Mucosa of gallbladder (tissue), 1 donor: ENCODE measurements at regions not wholly inside any gene's neighbourhood (a gene's known extent, or its start where the extent isn't known, plus 50 kb on each side); places are given as distances from the start of the nearest gene placed in this dataset.
"Not testable (repeated sequence)": the region's sequence is repeated elsewhere in the genome, so short reads cannot be mapped to it uniquely, and the experiment has no call there.

Experiments used
- DNase-seq: peaks from one replicate; pipeline ENCODE4 v3.0.0-alpha.2; 2020; ENCODE audit warnings: low spot score
- donor health status: DM: no; HTN: no; CAD: no.

DNA sequence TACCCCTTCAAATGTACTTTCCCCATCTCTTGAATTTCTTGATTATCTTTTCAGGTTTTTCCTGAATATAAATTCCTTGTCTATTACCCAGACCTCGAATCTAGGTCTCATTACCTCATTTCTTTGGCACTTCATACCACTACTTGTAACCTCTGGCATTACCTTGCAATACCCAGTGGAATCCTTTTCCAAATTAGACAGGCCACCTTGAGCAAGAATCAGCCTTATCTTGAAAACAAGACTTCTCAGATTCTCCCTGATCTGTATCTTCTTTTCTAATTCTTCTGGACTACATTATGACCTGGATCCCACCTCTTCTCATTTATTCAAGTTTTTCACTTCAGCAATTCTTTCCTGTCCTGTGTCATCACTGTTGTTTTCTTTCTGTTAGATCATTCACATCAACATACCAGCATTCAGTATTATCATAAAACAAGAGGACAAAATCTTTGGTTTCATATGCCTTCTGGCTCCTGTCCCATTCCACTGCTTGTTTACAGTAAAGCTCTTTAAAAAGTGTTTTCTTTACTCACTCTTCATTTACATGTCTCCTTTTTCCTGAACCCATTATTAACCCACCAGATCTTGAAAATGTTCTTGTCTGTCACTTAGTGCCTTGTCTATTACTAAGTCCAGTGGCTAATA lies 275.6 kb upstream of the HS3ST1 start:
- DNase-seq, result no peak

DNA sequence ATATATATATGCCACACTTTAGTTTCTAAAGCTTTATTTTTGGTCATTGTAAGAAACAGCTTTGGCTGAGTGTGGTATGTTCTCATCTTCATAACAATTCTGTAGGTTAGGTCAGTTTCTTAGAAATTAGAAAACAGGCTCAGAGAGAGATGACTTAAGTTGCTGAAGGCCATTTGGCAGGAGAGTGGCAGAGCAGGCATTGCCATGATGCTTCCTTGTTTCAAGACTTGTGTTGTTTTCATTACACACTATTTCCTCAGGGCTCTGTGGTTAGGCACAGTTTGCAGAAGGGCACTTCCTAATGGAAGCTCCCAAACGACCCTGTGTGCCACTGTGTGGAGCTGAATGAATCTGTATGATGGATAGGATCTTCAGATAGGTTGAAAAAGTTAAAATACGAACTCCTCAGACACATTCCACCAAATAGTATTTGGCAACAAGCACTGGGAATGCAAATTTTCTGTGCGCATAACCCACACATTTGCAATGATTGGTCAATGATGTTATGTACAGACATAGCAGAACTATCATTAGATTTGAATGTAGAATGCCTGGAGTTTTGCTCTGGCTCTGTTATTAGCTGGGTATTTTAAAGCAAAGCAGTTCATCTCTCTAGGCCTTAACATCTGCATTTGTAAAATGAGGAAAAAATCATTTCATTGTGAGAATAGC lies 274.3 kb upstream of the HS3ST1 start:
- DNase-seq, result no peak

DNA sequence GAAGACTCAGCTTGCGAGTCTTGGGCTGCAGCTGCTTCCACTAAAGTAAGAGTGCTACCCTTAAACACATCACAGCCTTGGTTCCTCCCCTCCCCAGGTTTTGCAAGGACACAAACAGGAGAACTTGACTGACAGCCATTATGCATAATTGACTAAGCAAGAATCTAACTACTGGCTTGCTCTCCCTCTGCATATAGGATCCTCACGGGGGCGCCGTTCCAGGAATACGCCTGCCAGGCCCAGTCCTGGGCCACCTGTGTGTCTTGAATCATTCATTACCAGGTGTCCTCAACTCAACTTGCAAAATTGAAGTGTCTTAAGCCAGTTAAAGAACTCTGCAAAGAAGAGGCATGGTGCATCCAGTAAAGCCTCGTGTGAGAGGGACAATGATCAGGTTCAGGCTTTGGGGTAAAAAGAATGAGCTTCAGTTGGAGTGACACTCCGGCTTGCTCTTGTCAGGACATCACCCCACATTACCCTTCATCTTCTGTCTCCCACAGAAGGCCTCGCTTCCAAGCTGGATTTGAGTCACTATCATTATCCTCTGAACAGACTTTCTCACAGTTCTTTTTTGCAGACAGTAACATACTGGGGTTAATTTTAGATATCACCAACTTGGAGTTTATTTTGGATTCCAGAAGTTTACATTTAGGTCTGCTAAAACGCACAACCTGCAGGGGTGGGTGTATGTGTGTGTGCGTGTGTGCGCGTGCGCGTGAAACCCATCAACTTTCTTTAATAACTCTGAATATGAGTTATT lies 273.5 kb upstream of the HS3ST1 start:
- no peak for DNase-seq

DNA sequence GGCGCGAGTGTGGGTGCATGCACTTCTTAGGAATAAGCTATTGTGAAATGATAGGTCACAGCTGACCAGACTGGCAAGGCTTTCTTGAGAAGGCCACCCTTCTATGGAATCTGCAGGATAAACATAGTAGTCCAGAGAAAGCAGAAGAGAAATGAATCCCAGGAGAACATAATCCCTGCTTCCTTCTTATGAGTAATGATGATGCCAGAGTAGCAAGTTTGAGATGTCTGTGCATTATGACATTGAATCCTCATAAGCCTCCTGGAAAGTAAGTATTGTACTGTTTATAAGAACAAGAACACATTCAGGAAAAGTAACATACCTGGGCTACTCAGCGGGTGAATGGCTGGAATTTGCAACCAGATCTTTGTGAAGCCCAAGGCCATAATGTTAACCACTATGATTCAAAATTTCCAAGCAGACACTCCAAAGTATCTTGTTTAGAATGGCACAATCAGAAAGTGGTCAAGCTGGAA lies 272.1 kb upstream of the HS3ST1 start:
- no peak for DNase-seq

DNA sequence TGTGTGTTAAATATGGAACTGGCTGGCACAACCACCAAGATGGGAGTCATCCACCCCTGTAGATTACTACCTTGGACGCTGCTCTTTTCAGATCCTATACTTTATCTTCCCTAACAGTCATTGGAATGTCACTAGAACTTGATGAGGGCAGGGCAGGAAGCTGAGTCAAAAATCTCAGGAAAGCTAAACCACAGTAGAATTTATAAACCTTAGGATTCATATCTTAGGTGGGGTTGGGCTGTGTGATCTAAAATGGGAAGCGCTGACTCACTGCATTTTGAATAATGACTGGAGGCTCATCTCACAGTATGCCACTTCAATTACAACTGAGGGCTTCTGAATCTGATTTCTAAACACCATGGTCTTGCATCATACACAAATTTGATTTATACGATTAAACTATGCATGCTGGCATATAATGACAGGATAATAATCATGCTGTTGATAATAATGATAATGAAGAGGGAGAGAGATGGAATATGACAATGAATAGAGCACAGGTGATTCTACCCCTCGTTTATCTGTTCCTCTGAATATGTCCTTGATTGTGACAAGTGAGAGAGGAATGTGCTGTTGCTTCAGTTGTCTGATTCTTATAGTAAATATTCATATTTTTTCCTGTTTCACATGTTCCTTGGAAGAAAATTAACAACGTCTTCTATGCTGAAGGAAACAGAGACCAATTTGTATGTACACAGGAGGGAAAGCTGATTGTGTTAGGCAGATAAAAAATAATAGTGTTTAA lies 270.3 kb upstream of the HS3ST1 start:
- no peak for DNase-seq

DNA sequence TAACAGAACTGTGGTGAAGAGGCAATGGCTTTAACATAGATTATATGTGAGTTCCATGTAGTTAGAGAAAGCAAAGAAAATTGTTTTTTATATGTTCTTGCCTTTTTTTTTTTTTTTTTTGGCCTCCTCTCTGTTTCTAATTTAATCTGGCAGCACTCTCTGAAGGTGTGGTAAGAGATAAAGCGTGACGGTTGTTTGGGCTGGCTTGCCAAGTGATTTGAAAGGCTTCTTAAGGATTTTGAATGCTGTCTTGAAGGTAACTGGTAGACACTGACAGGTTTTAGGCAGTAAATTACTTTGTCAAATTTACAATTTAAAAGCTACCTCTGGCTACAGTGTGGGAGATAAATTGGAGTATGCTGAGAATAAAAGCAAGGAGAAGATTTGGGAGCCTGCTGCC lies 269.3 kb upstream of the HS3ST1 start:
- DNase-seq, result no peak

DNA sequence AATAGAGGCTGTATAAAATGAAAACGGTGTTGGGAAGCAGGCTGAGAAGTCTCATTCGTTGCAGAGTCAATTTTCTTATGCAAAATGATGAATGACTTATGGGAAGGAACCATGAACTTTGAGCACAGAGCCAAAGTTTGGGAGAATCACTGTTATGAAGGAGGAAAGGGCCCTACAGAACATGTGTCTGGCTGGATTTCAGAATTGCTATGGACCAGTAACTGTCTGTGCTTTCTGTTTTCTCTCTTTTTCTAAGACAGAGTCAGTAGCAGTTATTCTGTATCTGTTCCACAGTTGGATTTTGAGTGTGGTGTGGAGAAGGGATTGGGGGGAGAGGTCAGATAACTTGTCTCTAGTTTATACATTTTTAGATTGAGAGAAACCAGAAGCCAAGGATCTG lies 265.0 kb upstream of the HS3ST1 start:
- DNase-seq, result no peak

DNA sequence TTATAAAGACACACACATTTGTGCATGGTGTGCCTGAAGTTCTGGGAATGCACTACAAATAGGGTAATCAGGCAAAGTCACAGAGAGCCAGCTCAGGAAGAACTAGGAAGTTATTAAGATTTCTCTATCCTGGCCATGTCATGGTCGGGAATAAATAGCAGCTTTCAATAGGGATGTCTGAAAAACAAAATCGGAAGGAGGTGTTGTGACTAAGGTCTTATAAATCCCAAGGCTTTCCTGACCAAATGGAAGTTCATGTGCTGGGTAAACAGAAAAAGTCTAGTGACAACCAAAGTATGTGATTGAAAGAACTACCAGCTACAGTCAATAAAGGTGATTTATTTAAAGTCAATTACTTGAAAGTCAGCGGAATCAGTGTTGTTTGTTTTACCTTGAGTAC lies 262.5 kb upstream of the HS3ST1 start:
- DNase-seq, result no peak

DNA sequence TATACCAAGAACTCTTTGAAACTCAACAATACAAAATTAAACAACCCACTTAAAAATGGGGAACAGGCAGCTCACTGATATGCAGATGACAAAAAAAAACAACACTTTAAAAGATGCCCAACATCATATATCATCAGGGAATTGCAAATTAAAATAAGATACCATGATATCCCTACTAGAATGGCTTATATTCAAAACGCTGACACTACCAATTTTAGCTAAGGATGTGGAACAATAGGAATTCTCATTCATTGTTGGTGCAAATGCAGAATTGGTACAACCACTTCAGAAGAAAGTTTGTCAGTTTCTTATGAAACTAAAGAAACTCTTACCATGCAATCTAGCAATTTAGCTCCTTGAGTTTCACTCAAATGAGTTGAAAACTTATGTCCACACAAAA lies 259.0 kb upstream of the HS3ST1 start:
- DNase-seq, result no peak

DNA sequence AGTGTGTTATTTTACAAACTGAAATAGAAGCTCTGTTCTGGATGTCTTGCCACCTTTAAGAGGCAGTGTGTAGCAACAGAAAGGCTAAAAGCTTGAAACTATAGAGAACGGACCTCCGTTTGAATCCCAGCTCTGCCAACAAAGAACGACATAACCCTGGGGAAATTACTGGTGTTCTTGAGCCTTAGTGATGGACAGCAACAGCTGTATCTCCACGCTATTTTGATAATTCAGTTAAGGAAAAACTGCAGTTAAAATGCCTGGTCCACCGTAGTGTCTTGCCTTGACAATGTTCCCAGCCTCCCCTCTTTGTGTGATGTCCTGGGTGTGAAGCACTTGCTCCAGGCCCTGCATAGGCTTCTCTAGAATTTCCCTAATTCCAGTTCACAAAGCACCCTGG lies 256.8 kb upstream of the HS3ST1 start:
- no peak for DNase-seq

DNA sequence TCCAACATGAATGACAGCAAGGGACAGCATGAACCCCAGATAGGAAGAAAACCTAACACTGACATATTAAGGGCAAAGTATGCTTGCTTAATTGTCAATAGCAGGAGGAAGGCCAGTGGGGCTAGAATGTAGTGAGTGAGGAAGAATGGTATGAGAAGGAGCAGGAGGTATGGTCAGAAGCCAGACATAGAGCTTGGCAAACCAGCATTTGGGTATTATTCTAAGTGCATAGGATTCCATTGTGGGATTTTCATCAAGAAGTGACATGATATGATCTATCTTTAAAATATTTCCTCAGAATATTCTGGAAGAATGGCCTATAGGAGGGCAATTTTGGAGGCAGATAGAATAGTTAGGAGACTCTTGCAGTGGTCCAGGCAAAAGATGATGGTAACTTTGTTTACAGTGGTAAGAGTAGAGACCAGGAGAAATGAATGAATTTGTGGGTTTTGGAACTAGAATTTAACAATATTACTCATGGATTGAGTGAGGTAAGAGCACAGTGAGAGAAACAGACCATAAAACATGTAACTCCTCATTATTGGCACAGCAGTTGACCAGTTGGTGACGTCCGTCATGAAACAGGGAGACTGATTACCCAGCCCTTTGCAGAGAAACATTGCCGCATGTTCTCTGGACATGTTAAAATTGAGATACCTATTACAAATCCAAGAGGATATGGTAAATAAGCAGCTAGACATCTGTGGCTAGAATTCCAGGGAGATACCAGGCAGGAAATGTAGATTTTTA lies 246.5 kb upstream of the HS3ST1 start:
- DNase-seq, result no peak

DNA sequence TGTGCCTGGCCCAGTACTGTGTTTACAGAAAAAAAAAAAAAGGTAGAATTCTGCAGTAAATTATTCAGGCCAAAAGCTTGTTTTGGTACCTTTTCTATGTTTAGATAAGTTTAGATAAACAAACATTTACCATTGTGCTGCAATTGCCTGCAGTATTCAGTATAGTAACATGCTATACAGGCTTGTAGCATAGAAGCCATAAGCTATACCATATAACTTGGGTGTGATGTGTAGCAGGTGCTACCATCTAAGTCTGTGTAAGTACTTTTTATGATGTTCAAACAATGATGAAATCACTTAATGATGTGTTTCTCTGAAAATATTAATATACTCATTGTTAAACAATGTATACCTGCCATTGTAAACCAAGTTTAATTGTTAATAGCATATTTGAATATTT lies 241.6 kb upstream of the HS3ST1 start:
- no peak for DNase-seq

DNA sequence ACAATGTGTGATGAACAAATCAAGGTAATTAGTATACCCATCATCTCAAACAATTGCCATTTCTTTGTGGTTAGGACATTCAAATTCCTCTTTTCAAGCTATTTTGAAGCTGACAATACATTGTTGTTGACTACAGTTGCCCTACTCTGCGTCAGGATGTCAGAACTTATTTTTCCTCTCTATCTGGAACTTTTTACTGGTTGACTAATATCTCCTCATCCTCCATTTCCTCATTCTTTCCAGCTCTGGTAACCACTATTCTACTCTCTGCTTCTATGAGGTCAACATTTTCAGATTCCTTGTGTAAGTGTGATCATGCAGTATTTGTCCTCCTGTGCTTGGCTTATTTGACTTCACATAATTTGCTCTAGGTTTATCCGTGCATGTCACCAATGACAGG lies 240.5 kb upstream of the HS3ST1 start:
- no peak for DNase-seq

DNA sequence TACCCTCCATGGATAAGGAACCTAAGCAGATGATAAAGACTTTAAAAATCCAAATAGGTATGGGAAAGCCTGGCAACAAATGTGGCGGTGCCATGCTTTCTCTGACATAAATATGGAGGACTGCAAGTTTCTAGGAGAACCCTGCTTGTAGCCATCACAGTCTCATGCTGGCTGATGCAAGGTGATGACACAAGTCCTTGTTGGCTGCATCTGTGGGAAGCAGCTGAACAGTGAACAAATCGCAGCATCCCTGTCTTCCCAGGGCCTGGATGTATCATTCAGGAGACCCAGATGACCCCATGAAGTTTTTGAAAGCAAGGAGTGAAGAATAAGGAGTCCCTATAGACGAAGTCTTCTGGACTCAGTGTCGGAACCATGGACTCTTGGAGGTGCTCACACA lies 234.4 kb upstream of the HS3ST1 start:
- DNase-seq, result no peak

DNA sequence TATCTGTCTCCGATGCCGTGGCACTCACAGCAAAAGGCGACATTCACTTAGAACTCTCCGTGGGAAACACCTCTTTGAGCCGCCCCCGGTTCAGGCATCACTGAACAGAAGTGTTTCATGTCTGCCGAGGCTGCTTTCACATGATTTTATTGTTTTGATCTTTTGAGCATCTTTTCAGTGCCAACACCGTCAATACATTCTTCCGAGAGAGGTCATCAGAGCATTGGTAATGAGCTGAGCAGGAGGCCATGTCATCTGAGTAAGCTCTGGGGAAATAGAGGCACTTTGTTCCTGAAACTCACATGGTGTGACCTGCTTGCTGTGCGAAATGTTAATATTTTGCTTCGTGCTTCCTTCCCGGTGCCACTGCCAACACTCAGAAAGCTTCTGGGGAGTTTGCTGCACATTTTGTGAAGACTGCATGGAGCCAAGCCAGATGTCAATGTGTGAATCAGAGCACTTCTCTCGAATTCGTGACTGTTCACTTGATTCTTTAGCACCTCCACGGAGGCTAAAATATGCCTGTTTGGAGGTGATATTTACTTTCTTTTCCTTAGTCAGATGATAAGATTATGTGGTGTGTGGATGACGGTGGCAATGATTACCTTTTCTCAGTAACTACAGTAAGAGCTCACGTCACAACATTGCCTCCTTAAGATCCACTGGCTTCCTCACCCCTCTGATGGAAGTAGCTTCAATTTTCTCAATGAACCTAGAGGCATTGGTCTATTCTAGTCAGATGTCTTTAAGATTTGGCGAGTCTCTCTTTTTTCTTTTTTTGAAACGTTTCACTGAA lies 222.3 kb upstream of the HS3ST1 start:
- DNase-seq, result peak; percentile 35

DNA sequence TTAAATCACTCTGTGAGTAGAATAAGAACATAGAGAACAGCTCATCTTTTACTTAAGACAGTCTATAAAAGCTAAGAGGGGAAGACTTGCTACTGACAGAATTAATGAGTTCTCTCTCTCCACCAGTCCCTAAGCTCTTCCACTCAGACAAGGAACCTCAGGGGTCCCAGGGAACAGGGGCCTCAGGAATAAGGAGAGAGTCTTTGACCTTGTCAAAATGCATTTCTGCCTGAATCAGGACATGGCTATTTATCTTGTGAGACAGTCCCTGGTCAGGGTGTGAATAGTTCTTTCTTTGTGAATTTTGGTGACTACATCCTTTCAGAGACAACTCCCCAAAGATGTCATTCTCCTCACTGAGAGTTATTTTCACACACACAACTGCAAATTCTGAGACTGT lies 218.7 kb upstream of the HS3ST1 start:
- no peak for DNase-seq

DNA sequence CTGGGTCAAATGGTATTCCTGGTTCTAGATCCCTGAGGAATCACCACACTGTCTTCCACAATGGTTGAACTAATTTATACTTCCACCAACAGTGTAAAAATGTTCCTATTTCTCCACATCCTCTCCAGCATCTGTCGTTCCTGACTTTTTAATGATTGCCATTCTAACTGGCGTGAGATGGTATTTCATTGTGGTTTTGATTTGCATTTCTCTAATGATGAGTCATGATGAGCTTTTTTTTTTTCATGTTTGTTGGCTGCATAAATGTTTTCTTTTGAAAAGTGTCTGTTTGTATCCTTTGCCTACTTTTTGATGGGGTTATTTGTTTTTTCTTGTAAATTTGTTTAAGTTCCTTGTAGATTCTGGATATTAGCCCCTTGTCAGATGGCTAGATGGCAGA lies 214.4 kb upstream of the HS3ST1 start:
- DNase-seq, result not testable (repeated sequence)

DNA sequence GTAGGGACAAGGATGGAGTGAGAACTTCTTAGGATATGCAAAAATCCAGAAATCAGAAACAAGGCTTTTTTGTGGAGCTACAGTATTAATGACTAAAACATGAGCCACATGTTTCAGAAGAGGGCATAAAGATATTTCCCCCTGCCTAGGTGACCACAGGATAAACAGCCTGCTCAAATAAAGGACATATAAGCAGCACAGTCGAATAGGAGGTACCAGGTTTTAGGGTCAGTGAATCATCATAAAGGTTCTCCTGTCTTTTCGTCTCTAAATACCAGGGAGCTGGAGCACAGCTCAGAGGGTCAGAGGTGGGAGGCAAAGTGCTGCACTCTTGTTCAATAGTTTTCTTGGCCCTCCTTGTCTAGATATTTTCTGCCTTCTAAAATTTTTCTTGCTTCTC lies 211.9 kb upstream of the HS3ST1 start:
- DNase-seq, result no peak

DNA sequence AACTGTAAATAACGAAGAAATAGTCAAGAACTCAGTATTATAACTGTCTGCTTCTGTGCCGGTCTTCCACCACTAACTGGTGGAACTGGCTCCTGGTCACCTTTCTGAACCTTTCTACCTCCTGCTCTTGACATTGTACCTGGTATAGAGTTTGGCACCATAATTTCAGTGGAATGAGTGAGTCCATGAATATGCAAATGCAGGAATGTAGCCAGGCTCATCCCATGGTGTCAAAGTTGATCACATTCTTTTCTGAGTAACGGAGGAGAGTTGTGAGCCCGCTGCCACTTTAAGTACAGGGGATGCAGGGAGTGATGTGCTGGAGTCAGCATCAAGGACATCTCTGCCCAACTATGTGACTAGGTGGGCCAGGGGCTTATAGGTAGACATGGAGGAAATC lies 207.9 kb upstream of the HS3ST1 start:
- DNase-seq, result no peak

DNA sequence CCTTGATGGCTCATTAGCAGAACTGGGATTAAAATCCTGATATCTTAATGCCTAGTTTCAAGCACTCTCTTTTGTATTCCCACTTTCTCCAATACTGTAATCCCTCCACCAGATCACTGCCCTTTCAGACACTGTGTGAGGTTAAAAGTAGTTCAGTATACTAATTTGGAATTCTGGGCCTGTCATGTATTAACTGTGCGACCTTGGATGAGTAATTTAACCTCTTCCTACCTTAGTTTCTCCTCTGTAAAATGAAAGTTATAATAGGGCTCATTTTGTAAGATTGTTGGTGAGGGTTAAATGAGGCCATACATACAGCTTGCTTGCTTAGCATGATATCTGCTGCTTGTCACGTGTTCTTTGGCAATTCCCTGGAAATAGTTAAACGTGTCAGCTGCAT lies 207.3 kb upstream of the HS3ST1 start:
- DNase-seq, result no peak

DNA sequence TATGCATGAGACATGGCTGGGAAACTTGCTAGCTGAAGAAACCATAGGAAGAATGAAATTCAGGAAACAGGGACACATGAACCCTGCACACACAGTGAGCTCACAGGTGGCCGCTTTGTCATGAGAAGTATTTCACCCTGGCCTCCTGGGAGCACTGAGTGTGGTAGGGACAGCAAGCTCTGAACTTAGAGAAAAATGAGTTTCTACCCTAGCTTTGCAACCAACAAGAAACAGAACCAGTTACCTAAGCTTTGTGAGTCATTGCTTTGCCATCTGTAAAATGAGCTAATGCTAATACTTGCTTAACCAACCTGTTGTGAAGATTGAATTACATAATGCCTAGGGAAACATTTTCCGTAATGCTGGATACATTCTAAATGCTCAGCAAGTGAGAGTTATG lies 206.6 kb upstream of the HS3ST1 start:
- DNase-seq, result no peak
